ENCODE measurements at regions not wholly inside any gene's neighbourhood (a gene's known extent, or its start where the extent isn't known, plus 50 kb on each side); places are given as distances from the start of the nearest gene placed in this dataset.
A peak's percentile ranks its signal among the peaks of the same experiment; 100 is the strongest.

GRCh38 chr19:16023146-16023915 lies 53.0 kb upstream of the TPM4 start:
- DNase-seq = no peak

- DNase-seq = no peak
Measured at GRCh38 chr19:16024266-16025107, 51.8 kb upstream of the TPM4 start.

- peak; percentile 62 for DNase-seq
Measured at GRCh38 chr19:16025108-16026101, 50.9 kb upstream of the TPM4 start.

- DNase-seq = peak; percentile 22
Measured at GRCh38 chr19:16026131-16026530, 50.2 kb upstream of the TPM4 start.

Measured in RPMI8226 (cell line).